ENCODE measurements at regions not wholly inside any gene's neighbourhood (a gene's known extent, or its start where the extent isn't known, plus 50 kb on each side); places are given as distances from the start of the nearest gene placed in this dataset.

DNA sequence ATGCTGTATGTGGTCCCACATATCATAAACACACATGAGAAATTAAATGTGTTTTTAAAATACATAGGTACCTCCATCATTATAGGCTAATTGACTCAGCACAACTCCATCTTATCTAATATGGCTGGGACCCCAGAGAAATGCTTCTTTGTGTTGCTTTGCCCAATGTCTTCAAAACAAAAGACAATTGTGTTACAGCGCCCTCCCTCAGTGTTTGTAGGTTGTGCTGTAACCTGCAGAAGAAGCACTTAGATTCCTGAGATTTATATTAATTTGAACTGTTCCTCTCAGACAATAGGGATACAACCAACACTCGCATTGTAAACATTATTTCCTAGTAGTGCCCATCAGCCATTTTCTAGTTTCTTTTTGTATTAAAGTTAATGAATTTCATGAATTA is 303.4 kb downstream of the MZT1 start:
- no peaks in the 10 kb centered on the region for H3K36me3 Mint-ChIP-seq (ENCODE audit: low read depth)
- intact Hi-C loops (cut with micrococcal nuclease), result no loop called here
- no peak overlapping the region for H3K27ac Mint-ChIP-seq
- no peaks in the 10 kb centered on the region for H3K27me3 Mint-ChIP-seq
- ChIA-PET POLR2A (no interaction called here), CTCF (no interaction called here)
- no peaks in the 10 kb centered on the region for H3K4me1 Mint-ChIP-seq
- TF ChIP-seq, protein P1, sequence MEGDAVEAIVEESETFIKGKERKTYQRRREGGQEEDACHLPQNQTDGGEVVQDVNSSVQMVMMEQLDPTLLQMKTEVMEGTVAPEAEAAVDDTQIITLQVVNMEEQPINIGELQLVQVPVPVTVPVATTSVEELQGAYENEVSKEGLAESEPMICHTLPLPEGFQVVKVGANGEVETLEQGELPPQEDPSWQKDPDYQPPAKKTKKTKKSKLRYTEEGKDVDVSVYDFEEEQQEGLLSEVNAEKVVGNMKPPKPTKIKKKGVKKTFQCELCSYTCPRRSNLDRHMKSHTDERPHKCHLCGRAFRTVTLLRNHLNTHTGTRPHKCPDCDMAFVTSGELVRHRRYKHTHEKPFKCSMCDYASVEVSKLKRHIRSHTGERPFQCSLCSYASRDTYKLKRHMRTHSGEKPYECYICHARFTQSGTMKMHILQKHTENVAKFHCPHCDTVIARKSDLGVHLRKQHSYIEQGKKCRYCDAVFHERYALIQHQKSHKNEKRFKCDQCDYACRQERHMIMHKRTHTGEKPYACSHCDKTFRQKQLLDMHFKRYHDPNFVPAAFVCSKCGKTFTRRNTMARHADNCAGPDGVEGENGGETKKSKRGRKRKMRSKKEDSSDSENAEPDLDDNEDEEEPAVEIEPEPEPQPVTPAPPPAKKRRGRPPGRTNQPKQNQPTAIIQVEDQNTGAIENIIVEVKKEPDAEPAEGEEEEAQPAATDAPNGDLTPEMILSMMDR (IDR thresholded peaks at IDR 0.05), result no peak
- ATAC-seq (ENCODE audit: low read depth) (no peak), DNase-seq (no peak)
- peaks cover 3% of the 10 kb centered on the region for H3K9me3 Mint-ChIP-seq
- no peak overlapping the region for H3K4me3 Mint-ChIP-seq

DNA sequence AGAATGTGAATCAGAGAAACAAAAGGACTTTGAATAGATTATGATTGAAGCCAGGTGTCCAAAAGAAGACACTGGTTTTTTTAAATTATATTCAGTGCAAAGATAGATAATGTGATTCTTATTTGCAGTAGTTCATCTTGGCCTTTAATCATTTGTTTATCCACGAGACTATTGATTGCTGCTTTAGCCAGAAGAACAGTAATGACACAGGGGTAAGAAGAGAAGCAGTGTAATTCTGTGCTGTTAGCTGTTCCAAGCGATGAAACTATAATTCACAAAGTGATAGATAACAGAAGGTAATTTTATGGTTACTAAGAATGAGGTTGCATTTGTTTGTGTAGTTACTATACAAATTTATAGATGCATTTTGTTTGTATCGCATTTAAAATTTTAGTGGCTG is 311.6 kb downstream of the MZT1 start:
- Mint-ChIP-seq H3K27me3 (no peaks in the 10 kb centered on the region), H3K36me3 (ENCODE audit: low read depth) (no peaks in the 10 kb centered on the region), H3K4me1 (no peaks in the 10 kb centered on the region), H3K27ac (no peak overlapping the region), H3K4me3 (no peak overlapping the region), H3K9me3 (no peaks in the 10 kb centered on the region)
- ChIA-PET CTCF (no interaction called here), POLR2A (no interaction called here)
- intact Hi-C loops (cut with micrococcal nuclease), result no loop called here
- no peak for DNase-seq
- TF ChIP-seq, protein P1 (IDR thresholded peaks at IDR 0.05), result no peak
- ATAC-seq (ENCODE audit: low read depth), result no peak

DNA sequence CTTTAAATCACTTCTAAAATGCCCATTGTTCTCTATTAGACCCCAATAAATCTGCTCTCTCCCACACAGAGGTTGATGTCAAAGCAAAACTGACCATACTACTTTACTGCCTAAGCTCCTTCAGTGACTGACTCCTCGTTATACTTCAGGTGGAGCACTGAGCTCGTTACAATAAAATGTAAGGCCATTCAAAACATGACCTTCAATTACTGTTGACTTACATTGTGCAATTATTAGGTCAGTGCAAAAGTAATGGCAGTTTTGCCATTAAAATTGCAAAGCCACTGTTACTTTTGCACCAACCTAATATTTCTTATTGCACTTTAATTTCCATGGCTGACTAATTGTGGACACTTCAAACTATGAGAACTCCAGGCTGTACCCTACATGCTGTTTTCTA is 314.9 kb downstream of the MZT1 start:
- Mint-ChIP-seq H3K27ac (no peak overlapping the region), H3K36me3 (ENCODE audit: low read depth) (no peaks in the 10 kb centered on the region), H3K27me3 (no peaks in the 10 kb centered on the region), H3K4me1 (no peaks in the 10 kb centered on the region), H3K9me3 (no peaks in the 10 kb centered on the region), H3K4me3 (no peak overlapping the region)
- TF ChIP-seq, protein P1 (IDR thresholded peaks at IDR 0.05), result no peak
- intact Hi-C loops (cut with micrococcal nuclease), result no loop called here
- ATAC-seq (ENCODE audit: low read depth), result no peak
- ChIA-PET CTCF (no interaction called here), POLR2A (no interaction called here)
- DNase-seq, result no peak

DNA sequence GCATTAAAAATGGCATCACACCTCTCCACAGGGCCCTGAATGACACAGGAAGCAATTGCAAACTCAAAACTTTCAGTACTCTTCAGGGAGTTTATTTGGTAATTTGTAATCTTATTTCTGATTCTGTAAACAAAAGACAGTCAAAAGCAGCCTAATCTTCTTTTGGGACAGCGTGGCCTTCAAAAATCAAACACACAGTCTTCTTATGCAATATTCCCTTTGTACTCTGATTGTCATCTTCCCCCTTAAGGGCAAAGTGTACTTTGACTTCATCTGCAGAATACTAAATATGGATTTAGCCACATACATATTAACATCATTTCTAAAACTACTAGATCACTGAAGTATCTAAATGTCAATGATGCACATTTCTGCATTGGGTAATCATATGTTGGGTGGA is 322.0 kb downstream of the MZT1 start:
- ATAC-seq (ENCODE audit: low read depth) (no peak), DNase-seq (no peak)
- Mint-ChIP-seq H3K27ac (no peak overlapping the region), H3K4me3 (no peak overlapping the region), H3K27me3 (no peaks in the 10 kb centered on the region), H3K36me3 (ENCODE audit: low read depth) (no peaks in the 10 kb centered on the region), H3K4me1 (no peaks in the 10 kb centered on the region), H3K9me3 (no peaks in the 10 kb centered on the region)
- POLR2A ChIA-PET, result no interaction called here
- CTCF ChIA-PET, result no interaction called here
- TF ChIP-seq, protein P1 (IDR thresholded peaks at IDR 0.05), result no peak
- intact Hi-C loops (cut with micrococcal nuclease), result no loop called here

DNA sequence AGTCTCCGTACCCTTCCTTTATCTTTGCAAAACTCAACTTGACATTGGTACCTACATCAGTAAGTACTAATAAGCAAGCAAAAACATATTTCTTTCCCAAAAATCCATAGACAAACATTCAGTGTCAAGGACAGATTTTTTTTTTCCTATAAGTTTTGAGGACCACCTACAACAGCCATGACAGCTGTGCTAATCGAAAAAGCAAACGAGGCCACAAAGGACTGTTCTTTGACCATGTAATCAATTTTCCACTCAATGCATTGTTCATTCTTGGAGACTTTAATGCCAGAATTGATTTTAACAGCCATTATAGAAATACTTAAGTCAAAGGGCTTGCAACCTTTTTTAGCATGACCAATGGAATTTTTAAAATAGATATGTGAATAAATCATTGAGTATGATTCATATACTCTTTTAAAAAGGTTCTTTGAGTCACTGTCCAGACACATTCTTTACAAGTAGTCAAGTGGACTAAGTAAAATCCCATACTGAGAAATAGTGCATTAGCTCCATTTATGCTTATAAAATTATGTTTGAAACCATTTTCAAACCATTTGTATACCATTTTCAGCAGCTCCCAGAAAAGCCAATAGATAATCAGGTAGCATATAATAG is 323.9 kb downstream of the MZT1 start:
- no peaks in the 10 kb centered on the region for H3K27me3 Mint-ChIP-seq
- no peaks in the 10 kb centered on the region for H3K4me1 Mint-ChIP-seq
- intact Hi-C loops (cut with micrococcal nuclease), result no loop called here
- no peak overlapping the region for H3K4me3 Mint-ChIP-seq
- no peak for DNase-seq
- TF ChIP-seq, protein P1 (IDR thresholded peaks at IDR 0.05), result no peak
- H3K36me3 Mint-ChIP-seq (ENCODE audit: low read depth), result no peaks in the 10 kb centered on the region
- H3K27ac Mint-ChIP-seq, result no peak overlapping the region
- H3K9me3 Mint-ChIP-seq, result no peaks in the 10 kb centered on the region
- ATAC-seq (ENCODE audit: low read depth), result no peak
- POLR2A ChIA-PET, result no interaction called here
- CTCF ChIA-PET, result no interaction called here

Measured in activated B cell treated with CpG ODN at 0.5 μM for 24 hours (primary cell).